Activated CD8-positive, alpha-beta T cell treated with anti-CD3 and anti-CD28 coated beads, Interleukin-2, amount 10 ng/mL, durations not matched to agents 7 days and 5 days (primary cell): ENCODE measurements at regions not wholly inside any gene's neighbourhood (a gene's known extent, or its start where the extent isn't known, plus 50 kb on each side); places are given as distances from the start of the nearest gene placed in this dataset.

Experiments
- ATAC-seq: fragments of 150-1000 bp; cut with Tn5 transposase; one replicate; pipeline ENCODE4 v1.10.0; 2021; ENCODE audit warnings: moderate library complexity
- CTCF ChIA-PET: fragments of 350-600 bp; sonication (Branson Sonifier 250); formaldehyde crosslinking; loops from one replicate; lab custom pipeline; 2021; ENCODE audit warnings: antibody characterized with exemption; lab: Charles Lee
- POLR2A ChIA-PET: fragments of 350-600 bp; sonication (Branson Sonifier 250); formaldehyde crosslinking; loops from one replicate; lab custom pipeline; 2021; ENCODE audit warnings: antibody characterized with exemption; lab: Charles Lee
- DNase-seq: peaks from one replicate; pipeline ENCODE4 v3.0.0-alpha.2; 2020
- H3K27ac Mint-ChIP-seq: one replicate; pipeline ENCODE4 v1.8.0; 2021; ENCODE audit warnings: mild to moderate bottlenecking, mixed read lengths
- H3K27me3 Mint-ChIP-seq: one replicate; pipeline ENCODE4 v1.8.0; 2021; ENCODE audit warnings: low read depth, mixed read lengths
- H3K36me3 Mint-ChIP-seq: one replicate; pipeline ENCODE4 v1.8.0; 2021; ENCODE audit warnings: low read depth, mixed read lengths
- H3K4me1 Mint-ChIP-seq: one replicate; pipeline ENCODE4 v1.8.0; 2021; ENCODE audit warnings: low read depth, mixed read lengths
- H3K4me3 Mint-ChIP-seq: one replicate; pipeline ENCODE4 v1.8.0; 2021; ENCODE audit warnings: mild to moderate bottlenecking, mixed read lengths
- H3K9me3 Mint-ChIP-seq: one replicate; pipeline ENCODE4 v1.8.0; 2022; ENCODE audit warnings: mixed read lengths; ENCODE audit not compliant: insufficient read depth

GRCh38 chr4:32216502-32216901 lies 1496.3 kb downstream of the PCDH7 start:
- H3K27me3 Mint-ChIP-seq: no peaks in the 10 kb centered on the region
- peaks cover 13% of the 10 kb centered on the region for H3K9me3 Mint-ChIP-seq
- ChIA-PET POLR2A (no interaction called here), CTCF (no interaction called here)
- H3K4me3 Mint-ChIP-seq: no peak overlapping the region
- H3K4me1 Mint-ChIP-seq: no peaks in the 10 kb centered on the region
- DNase-seq (no peak), ATAC-seq (no peak)
- no peaks in the 10 kb centered on the region for H3K36me3 Mint-ChIP-seq
- H3K27ac Mint-ChIP-seq: no peak overlapping the region

- ChIA-PET CTCF (interaction anchor here (1.3 kb wide), 1 partner anchor 10 kb away, joined by 3 read pairs; no protein-coding TSS in a partner anchor), POLR2A (no interaction called here)
- no peaks in the 10 kb centered on the region for H3K36me3 Mint-ChIP-seq
- H3K4me1 Mint-ChIP-seq: no peaks in the 10 kb centered on the region
- DNase-seq (no peak), ATAC-seq (no peak)
- no peak overlapping the region for H3K4me3 Mint-ChIP-seq
- H3K27ac Mint-ChIP-seq: no peak overlapping the region
- peaks cover 14% of the 10 kb centered on the region for H3K9me3 Mint-ChIP-seq
- H3K27me3 Mint-ChIP-seq: no peaks in the 10 kb centered on the region
Observed at GRCh38 chr4:32219306-32220075, 1499.3 kb downstream of the PCDH7 start.

GRCh38 chr4:32226204-32226603 lies 1506.0 kb downstream of the PCDH7 start:
- Mint-ChIP-seq H3K4me1 (no peaks in the 10 kb centered on the region), H3K36me3 (no peaks in the 10 kb centered on the region), H3K4me3 (no peak overlapping the region), H3K9me3 (peaks cover 18% of the 10 kb centered on the region), H3K27ac (no peak overlapping the region), H3K27me3 (no peaks in the 10 kb centered on the region)
- ChIA-PET CTCF (no interaction called here), POLR2A (no interaction called here)
- no peak for ATAC-seq
- DNase-seq: no peak

GRCh38 chr4:32226733-32227132 lies 1506.6 kb downstream of the PCDH7 start:
- Mint-ChIP-seq H3K4me1 (no peaks in the 10 kb centered on the region), H3K27ac (no peak overlapping the region), H3K36me3 (no peaks in the 10 kb centered on the region), H3K9me3 (peaks cover 18% of the 10 kb centered on the region), H3K27me3 (no peaks in the 10 kb centered on the region), H3K4me3 (no peak overlapping the region)
- ChIA-PET POLR2A (no interaction called here), CTCF (no interaction called here)
- ATAC-seq (no peak), DNase-seq (no peak)

- Mint-ChIP-seq H3K9me3 (peaks cover 7% of the 10 kb centered on the region), H3K27me3 (no peaks in the 10 kb centered on the region), H3K4me1 (no peaks in the 10 kb centered on the region), H3K4me3 (no peak overlapping the region), H3K36me3 (no peaks in the 10 kb centered on the region), H3K27ac (no peak overlapping the region)
- POLR2A ChIA-PET: no interaction called here
- CTCF ChIA-PET: no interaction called here
- DNase-seq: no peak
- ATAC-seq: no peak
Observed at GRCh38 chr4:32243926-32244325, 1523.8 kb downstream of the PCDH7 start.

- no peak for ATAC-seq
- POLR2A ChIA-PET: no interaction called here
Observed at GRCh38 chr4:32249040-32249439, 1528.9 kb downstream of the PCDH7 start.

GRCh38 chr4:32251126-32251525 lies 1531.0 kb downstream of the PCDH7 start:
- H3K27me3 Mint-ChIP-seq: no peaks in the 10 kb centered on the region
- ChIA-PET CTCF (no interaction called here), POLR2A (no interaction called here)
- no peaks in the 10 kb centered on the region for H3K36me3 Mint-ChIP-seq
- H3K4me1 Mint-ChIP-seq: no peaks in the 10 kb centered on the region
- H3K27ac Mint-ChIP-seq: no peak overlapping the region
- H3K4me3 Mint-ChIP-seq: no peak overlapping the region
- DNase-seq: no peak
- no peak for ATAC-seq
- H3K9me3 Mint-ChIP-seq: peaks cover 4% of the 10 kb centered on the region

More at GRCh38 chr4:32249040-32249439, 1528.9 kb downstream of the PCDH7 start:
- Mint-ChIP-seq H3K27me3 (no peaks in the 10 kb centered on the region), H3K9me3 (peaks cover 4% of the 10 kb centered on the region), H3K4me1 (no peaks in the 10 kb centered on the region), H3K36me3 (no peaks in the 10 kb centered on the region), H3K4me3 (no peak overlapping the region), H3K27ac (no peak overlapping the region)
- CTCF ChIA-PET: no interaction called here
- no peak for DNase-seq

GRCh38 chr4:32251926-32252325 lies 1531.8 kb downstream of the PCDH7 start:
- Mint-ChIP-seq H3K4me1 (no peaks in the 10 kb centered on the region), H3K4me3 (no peak overlapping the region), H3K9me3 (peaks cover 4% of the 10 kb centered on the region), H3K36me3 (no peaks in the 10 kb centered on the region), H3K27me3 (no peaks in the 10 kb centered on the region), H3K27ac (no peak overlapping the region)
- ATAC-seq (no peak), DNase-seq (no peak)
- CTCF ChIA-PET: no interaction called here
- POLR2A ChIA-PET: no interaction called here

GRCh38 chr4:32254216-32254615 lies 1534.0 kb downstream of the PCDH7 start:
- DNase-seq (no peak), ATAC-seq (no peak)
- Mint-ChIP-seq H3K27ac (no peak overlapping the region), H3K9me3 (peaks cover 4% of the 10 kb centered on the region), H3K4me1 (no peaks in the 10 kb centered on the region), H3K4me3 (no peak overlapping the region), H3K27me3 (no peaks in the 10 kb centered on the region), H3K36me3 (no peaks in the 10 kb centered on the region)
- ChIA-PET CTCF (no interaction called here), POLR2A (no interaction called here)

- no peak for DNase-seq
- no peak overlapping the region for H3K27ac Mint-ChIP-seq
- H3K4me3 Mint-ChIP-seq: no peak overlapping the region
- no peaks in the 10 kb centered on the region for H3K36me3 Mint-ChIP-seq
- H3K4me1 Mint-ChIP-seq: no peaks in the 10 kb centered on the region
- no peaks in the 10 kb centered on the region for H3K27me3 Mint-ChIP-seq
- CTCF ChIA-PET: no interaction called here
- POLR2A ChIA-PET: no interaction called here
- peaks cover 12% of the 10 kb centered on the region for H3K9me3 Mint-ChIP-seq
- ATAC-seq: no peak
Observed at GRCh38 chr4:32258986-32259385, 1538.8 kb downstream of the PCDH7 start.

- H3K9me3 Mint-ChIP-seq: peaks cover 12% of the 10 kb centered on the region
- CTCF ChIA-PET: no interaction called here
- no peak overlapping the region for H3K27ac Mint-ChIP-seq
Observed at GRCh38 chr4:32261196-32261595, 1541.0 kb downstream of the PCDH7 start.

GRCh38 chr4:32268863-32269262 lies 1548.7 kb downstream of the PCDH7 start:
- Mint-ChIP-seq H3K36me3 (no peaks in the 10 kb centered on the region), H3K9me3 (peaks cover 11% of the 10 kb centered on the region)
- ATAC-seq: no peak

More at GRCh38 chr4:32261196-32261595, 1541.0 kb downstream of the PCDH7 start:
- DNase-seq (no peak), ATAC-seq (no peak)
- H3K27me3 Mint-ChIP-seq: no peaks in the 10 kb centered on the region
- H3K4me1 Mint-ChIP-seq: no peaks in the 10 kb centered on the region
- POLR2A ChIA-PET: no interaction called here
- H3K4me3 Mint-ChIP-seq: no peak overlapping the region
- no peaks in the 10 kb centered on the region for H3K36me3 Mint-ChIP-seq

GRCh38 chr4:32290102-32290501 lies 1569.9 kb downstream of the PCDH7 start:
- Mint-ChIP-seq H3K27me3 (no peaks in the 10 kb centered on the region), H3K27ac (no peak overlapping the region), H3K36me3 (no peaks in the 10 kb centered on the region), H3K4me1 (no peaks in the 10 kb centered on the region), H3K9me3 (peaks cover 23% of the 10 kb centered on the region), H3K4me3 (no peak overlapping the region)
- ChIA-PET CTCF (no interaction called here), POLR2A (no interaction called here)
- ATAC-seq (no peak), DNase-seq (no peak)

More at GRCh38 chr4:32268863-32269262, 1548.7 kb downstream of the PCDH7 start:
- H3K4me3 Mint-ChIP-seq: no peak overlapping the region
- H3K4me1 Mint-ChIP-seq: no peaks in the 10 kb centered on the region
- no peaks in the 10 kb centered on the region for H3K27me3 Mint-ChIP-seq
- no peak for DNase-seq
- ChIA-PET CTCF (no interaction called here), POLR2A (no interaction called here)
- no peak overlapping the region for H3K27ac Mint-ChIP-seq
